GM12874 (cell line): ENCODE measurements at regions not wholly inside any gene's neighbourhood (a gene's known extent, or its start where the extent isn't known, plus 50 kb on each side); places are given as distances from the start of the nearest gene placed in this dataset.

ENCODE experiments used
- CTCF ChIP-seq: IDR thresholded peaks from 2 replicates; pipeline ENCODE4 v1.5.1; 2011; ENCODE audit warnings: low read depth, mild to moderate bottlenecking, control low read depth, low read length, moderate library complexity; ENCODE audit not compliant: insufficient read depth

GRCh38 chr4:180665994-180666824, 1577.0 kb upstream of the TENM3 start:
- peak; percentile 67 for TF ChIP-seq CTCF

GRCh38 chr4:180668732-180669131, 1574.5 kb upstream of the TENM3 start:
- no peak for TF ChIP-seq CTCF

- no peak for TF ChIP-seq CTCF
Measured at GRCh38 chr4:180669680-180670079, 1573.5 kb upstream of the TENM3 start.

- no peak for TF ChIP-seq CTCF
Measured at GRCh38 chr4:180674619-180675358, 1568.4 kb upstream of the TENM3 start.

- no peak for TF ChIP-seq CTCF
Measured at GRCh38 chr4:180675359-180675650, 1567.9 kb upstream of the TENM3 start.

GRCh38 chr4:180680305-180680704, 1562.9 kb upstream of the TENM3 start:
- no peak for TF ChIP-seq CTCF

- TF ChIP-seq CTCF: no peak
Measured at GRCh38 chr4:180682776-180683175, 1560.4 kb upstream of the TENM3 start.
